ENCODE measurements at regions not wholly inside any gene's neighbourhood (a gene's known extent, or its start where the extent isn't known, plus 50 kb on each side); places are given as distances from the start of the nearest gene placed in this dataset.

- TF ChIP-seq CTCF (IDR thresholded peaks at IDR 0.05): no peak
- TF ChIP-seq POLR2A (IDR thresholded peaks at IDR 0.05): no peak
Measured at GRCh38 chr2:217070611-217071010, 210.7 kb upstream of the TNP1 start.

All from body of pancreas (tissue), 4 donors.